WI38 (cell line): ENCODE measurements at regions not wholly inside any gene's neighbourhood (a gene's known extent, or its start where the extent isn't known, plus 50 kb on each side); places are given as distances from the start of the nearest gene placed in this dataset.

Experiments used
- H3K4me3 ChIP-seq: 2 replicates; pipeline ENCODE4 v1.5.1; 2011; ENCODE audit warnings: low read depth, mild to moderate bottlenecking, control low read depth, low read length
- CTCF ChIP-seq: IDR thresholded peaks from 2 replicates; pipeline ENCODE4 v1.5.1; 2012; ENCODE audit warnings: low read depth, mild to moderate bottlenecking, control low read depth, low read length

GRCh38 chr12:9379023-9379742 is 171.0 kb upstream of the PZP start:
- TF ChIP-seq CTCF, result no peak
- no peak overlapping the region for H3K4me3 ChIP-seq

GRCh38 chr12:9378430-9378835 is 170.2 kb upstream of the PZP start:
- H3K4me3 ChIP-seq, result no peak overlapping the region
- TF ChIP-seq CTCF, result no peak; the same call in 1 of the 2 replicates

- no peak overlapping the region for H3K4me3 ChIP-seq
- TF ChIP-seq CTCF, result no peak
Observed at GRCh38 chr12:9372202-9372601, 164.0 kb upstream of the PZP start.

GRCh38 chr12:9367828-9368227 is 159.6 kb upstream of the PZP start:
- TF ChIP-seq CTCF, result no peak
- no peak overlapping the region for H3K4me3 ChIP-seq

- TF ChIP-seq CTCF, result no peak
- H3K4me3 ChIP-seq, result no peak overlapping the region
Observed at GRCh38 chr12:9367201-9367600, 159.0 kb upstream of the PZP start.

- TF ChIP-seq CTCF, result no peak
- no peak overlapping the region for H3K4me3 ChIP-seq
Observed at GRCh38 chr12:9365296-9365695, 157.1 kb upstream of the PZP start.

GRCh38 chr12:9364224-9365176 is 156.3 kb upstream of the PZP start:
- 0 out of 2 replicates have a peak overlapping the region, but pooled peaks have one; percentile 16 for H3K4me3 ChIP-seq
- no peak for TF ChIP-seq CTCF
